Fibroblast of skin of left biceps (primary cell): ENCODE measurements at regions not wholly inside any gene's neighbourhood (a gene's known extent, or its start where the extent isn't known, plus 50 kb on each side); places are given as distances from the start of the nearest gene placed in this dataset.
"Not testable (repeated sequence)": the region's sequence is repeated elsewhere in the genome, so short reads cannot be mapped to it uniquely, and the experiment has no call there.

Experiments
- DNase-seq, 2 experiments: peaks; one replicate each; pipeline ENCODE4 v3.0.0-alpha.2; 2013; ENCODE audit warnings: low read depth in 2 of 2

- DNase-seq, result no peak
These were observed 210.0 kb downstream of the PLA2G4A start for GRCh38 chr1:187038784-187039183.

DNA sequence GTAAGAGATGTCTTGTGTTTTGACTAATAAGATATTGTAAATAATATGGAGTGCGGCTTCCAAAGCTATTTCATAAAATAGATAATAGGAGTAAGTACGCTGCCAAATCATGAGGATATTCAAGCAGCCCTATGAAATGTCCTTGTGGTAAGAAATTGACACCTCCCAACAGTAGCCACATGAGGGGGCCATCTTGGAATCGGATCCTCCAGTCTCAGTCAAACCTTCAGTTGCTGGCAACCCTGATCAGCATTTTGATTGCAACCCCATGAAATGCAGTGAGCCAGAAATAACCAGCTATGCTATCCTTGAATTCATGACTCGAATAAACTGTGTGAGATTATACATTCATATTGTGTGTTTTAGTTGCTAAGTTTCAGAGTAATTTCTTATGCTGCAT is 212.4 kb downstream of the PLA2G4A start:
- DNase-seq, result no peak

DNA sequence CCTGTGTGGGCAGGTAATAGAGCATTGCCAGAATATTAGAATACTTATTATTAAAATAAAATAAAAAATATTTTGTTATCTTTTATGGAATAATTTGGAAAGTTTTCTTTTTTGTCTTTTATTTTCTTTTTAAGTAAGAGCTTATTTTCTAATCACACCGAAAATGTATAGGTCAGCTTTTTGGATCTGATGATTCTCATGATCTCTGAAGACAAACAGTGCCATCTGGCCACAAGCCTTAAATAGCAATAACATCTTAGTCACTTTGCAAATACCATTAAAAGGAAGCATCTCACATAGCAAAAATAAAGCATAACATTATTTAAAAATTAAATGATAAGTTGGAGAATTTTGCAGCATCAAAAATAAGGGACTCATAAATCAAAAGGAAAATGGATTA is 213.8 kb downstream of the PLA2G4A start:
- no peak for DNase-seq

GRCh38 chr1:187043433-187043832 is 214.7 kb downstream of the PLA2G4A start:
- not testable (repeated sequence) for DNase-seq

DNA sequence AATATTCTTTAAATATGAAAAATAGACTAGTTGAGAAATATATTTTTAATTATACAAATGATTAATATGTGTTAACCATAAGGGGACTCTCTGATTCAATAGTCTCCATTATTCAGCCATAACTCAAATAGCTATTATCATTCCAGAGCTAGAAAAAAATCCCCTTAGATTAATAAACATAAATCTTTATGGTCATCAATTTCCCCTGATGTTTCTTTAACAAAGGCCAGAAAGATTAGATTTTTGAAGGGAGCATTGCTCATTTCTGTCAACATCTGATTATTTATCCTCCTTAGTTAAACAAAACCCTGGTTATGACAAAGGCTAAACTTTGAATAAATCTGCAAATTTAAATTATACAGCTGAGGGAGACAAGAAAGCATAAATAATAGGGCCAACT is 215.7 kb downstream of the PLA2G4A start:
- DNase-seq, result no peak

- DNase-seq, result no peak
These were observed 216.6 kb downstream of the PLA2G4A start for GRCh38 chr1:187045371-187045770.

DNA sequence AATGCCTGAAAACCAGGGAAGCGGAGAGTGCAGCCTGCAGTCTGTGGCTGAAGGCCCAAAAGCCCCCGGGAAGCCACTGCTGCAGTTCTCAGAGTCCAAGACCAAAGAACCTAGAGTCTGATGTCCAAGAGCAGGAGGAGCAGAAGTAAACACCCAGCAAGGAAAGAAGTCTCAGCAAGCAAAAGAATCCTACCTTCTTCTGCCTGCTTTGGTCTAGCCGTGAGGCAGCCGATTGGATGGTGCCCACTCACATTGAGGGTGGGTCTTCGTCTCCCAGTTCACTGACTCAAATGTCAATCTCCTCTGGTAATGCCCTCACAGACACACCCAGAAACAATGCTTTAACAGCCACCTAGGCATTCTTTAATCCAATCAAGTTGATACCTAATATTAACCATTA is 217.5 kb downstream of the PLA2G4A start:
- no peak for DNase-seq

- no peak for DNase-seq
These were observed 218.5 kb downstream of the PLA2G4A start for GRCh38 chr1:187047298-187047697.

DNA sequence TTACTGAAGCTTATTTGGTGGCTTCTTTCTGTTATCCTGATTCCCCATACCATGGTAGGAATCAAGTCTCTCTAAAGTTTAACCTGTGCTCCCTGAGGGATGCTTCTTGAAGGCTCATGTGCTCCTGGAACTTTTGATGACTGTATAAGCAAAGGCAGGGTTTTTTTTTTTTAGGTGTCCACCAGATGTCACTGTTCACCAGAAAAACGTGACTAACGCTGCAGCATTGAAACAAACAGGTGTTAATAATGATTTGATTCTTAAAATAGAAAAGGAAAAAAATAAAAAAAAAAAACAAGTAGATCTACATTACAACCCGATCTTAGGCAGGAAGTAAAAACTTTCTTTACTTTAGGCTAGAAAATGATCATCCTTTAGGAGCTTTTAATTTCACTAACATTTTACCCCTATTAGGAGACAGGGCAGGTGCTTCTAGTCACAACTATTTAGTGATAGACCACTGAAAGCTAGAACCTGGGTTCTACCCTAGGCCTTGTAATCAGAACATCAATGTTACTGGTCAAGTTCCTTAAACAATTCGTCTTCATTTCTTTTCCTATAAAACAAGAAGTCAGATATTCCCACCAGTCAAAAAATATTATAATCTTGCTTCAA is 223.0 kb downstream of the PLA2G4A start:
- peak; percentile 7 to 11 for DNase-seq

GRCh38 chr1:187053876-187054275 is 225.1 kb downstream of the PLA2G4A start:
- DNase-seq, result no peak

GRCh38 chr1:187054862-187055757 is 226.4 kb downstream of the PLA2G4A start:
- DNase-seq, result no peak

- DNase-seq, result no peak
These were observed 234.5 kb downstream of the PLA2G4A start for GRCh38 chr1:187063271-187063670.

DNA sequence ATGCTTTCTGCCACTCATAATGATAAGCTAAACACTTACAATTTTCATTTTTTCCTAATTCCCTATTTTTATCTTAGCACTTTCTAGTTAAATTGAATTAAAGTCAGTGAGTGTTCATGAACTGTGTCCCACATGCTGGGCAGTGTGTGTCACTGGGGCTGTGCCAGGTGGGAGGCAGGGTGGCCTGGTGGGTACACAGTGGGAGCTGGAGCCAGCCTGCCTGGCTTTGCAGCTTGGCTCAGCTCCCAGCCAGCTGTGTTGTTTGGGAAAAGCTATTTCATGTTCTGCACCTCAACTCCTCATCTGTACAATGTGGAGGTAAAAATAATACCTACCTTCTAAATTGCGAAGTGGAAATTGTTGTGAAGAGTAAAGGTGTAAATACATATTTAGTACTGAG is 238.4 kb downstream of the PLA2G4A start:
- DNase-seq, result no peak

DNA sequence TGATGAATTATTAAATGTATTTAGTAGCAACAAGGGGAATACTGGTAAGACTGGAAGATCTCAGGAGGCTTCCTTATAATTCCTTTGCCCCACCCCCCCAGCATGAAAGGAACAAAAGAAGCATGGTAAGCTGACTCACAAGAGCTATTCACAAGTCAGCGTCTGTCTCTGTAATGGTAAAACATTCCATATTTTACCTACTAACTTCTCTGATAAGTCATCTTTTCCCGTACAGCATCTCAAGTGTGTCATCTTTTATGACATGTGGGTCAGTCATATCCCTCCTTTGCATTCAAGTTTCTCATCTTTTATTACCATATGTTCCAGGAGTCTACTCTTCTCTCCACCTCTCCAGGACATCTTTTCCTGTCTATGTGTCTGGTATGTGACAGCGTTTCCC is 241.3 kb downstream of the PLA2G4A start:
- no peak for DNase-seq

DNA sequence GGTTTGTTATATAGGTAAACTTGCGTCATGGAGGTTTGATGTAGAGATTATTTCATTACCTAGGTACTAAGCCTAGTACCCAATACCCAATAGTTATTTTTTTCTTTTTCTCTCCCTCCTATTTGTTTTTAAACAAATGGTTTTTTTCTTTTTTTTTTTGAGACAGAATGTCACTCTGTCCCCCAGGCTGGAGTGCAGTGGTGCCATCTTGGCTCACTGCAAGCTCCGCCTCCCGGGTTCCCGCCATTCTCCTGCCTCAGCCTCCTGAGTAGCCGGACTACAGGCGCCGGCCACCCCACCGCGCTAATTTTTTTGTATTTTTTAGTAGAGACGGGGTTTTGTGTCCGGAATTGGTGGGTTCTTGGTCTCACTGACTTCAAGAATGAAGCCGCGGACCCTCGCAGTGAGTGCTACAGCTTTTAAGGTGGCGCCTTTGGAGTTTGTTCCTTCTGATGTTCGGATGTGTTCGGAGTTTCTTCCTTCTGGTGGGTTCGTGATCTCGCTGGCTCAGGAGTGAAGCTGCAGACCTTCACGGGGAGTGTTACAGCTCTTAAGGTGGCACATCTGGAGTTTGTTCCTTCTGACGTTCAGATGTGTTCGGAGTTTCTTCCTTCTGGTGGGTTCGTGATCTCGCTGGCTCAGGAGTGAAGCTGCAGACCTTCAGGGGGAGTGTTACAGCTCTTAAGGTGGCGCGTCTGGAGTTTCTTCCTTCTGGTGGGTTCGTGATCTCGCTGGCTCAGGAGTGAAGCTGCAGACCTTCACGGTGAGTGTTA is 243.7 kb downstream of the PLA2G4A start:
- not testable (repeated sequence) for DNase-seq

DNA sequence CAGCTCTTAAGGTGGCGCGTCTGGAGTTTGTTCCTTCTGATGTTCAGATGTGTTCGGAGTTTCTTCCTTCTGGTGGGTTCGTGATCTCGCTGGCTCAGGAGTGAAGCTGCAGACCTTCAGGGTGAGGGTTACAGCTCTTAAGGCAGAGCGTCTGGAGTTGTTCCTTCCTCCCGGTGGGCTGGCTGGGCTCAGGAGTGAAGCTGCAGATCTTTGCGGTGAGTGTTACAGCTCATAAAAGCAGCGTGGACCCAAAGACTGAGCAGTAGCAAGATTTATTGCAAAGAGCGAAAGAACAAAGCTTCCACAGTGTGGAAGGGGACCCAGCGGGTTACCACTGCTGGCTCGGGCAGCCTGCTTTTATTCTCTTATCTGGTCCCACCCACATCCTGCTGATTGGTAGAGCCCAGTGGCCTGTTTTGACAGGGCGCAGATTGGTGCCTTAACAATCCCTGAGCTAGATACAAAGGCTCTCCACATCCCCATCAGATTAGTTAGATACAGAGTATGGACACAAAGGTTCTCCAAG is 244.3 kb downstream of the PLA2G4A start:
- not testable (repeated sequence) for DNase-seq

DNA sequence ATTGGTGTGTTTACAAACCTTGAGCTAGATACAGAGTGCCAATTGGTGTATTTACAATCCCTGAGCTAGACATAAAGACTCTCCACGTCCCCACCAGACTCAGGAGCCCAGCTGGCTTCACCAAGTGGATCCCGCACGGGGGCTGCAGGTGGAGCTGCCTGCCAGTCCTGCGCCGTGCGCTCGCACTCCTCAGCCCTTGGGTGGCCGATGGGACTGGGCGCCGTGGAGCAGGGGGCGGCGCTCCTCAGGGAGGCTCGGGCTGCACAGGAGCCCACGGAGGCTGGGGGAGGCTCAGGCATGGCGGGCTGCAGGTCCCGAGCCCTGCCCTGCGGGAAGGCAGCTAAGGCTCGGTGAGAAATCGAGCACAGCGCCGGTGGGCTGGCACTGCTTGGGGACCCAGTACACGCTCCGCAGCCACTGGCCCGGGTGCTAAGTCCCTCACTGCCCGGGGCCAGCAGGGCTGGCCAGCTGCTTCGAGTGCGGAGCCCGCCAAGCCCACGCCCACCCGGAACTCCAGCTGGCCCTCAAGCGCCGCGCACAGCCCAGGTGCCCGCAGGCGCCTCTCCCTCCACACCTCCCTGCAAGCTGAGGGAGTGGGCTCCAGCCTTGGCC is 245.0 kb downstream of the PLA2G4A start:
- DNase-seq, result not testable (repeated sequence)

GRCh38 chr1:187074445-187075048 is 245.8 kb downstream of the PLA2G4A start:
- DNase-seq, result no peak

DNA sequence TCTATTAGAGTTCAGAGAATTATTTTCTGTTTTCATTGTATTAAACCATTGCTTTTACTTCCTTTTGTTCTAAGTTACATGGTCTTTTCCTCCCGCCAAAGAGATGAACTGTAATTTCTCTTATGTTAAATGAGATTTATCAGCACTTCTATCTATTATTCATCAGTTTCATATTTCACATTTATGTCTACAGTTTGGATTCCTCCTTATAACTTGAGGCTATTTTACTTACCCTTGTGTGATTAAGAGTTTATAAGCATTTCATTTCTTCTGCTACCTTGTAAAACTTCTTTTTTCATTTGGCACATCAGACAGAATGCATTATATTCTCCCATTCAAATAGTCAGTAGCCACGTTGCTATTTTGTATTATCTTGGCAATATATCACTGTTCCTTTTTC is 248.2 kb downstream of the PLA2G4A start:
- DNase-seq, result no peak

- DNase-seq, result no peak
These were observed 249.6 kb downstream of the PLA2G4A start for GRCh38 chr1:187078321-187078720.

GRCh38 chr1:187078916-187079315 is 250.2 kb downstream of the PLA2G4A start:
- no peak for DNase-seq
